H1 (cell line): ENCODE measurements at regions not wholly inside any gene's neighbourhood (a gene's known extent, or its start where the extent isn't known, plus 50 kb on each side); places are given as distances from the start of the nearest gene placed in this dataset.

Source experiments
- EP300 ChIP-seq, 2 experiments: IDR thresholded peaks; 1 replicate in 1 of 2; 2 replicates in 1 of 2; pipeline ENCODE4 v1.6.1; 2011 to 2012; ENCODE audit warnings: low read depth in 2 of 2, low read length in 2 of 2, mild to moderate bottlenecking in 2 of 2, borderline replicate concordance in 1 of 2, inconsistent platforms in 1 of 2, moderate library complexity in 1 of 2
- EZH2 ChIP-seq: fragments of 200-600 bp; sonication (generic); IDR thresholded peaks from 2 replicates; pipeline ENCODE4 v1.7.1; 2012; ENCODE audit warnings: low read depth, mild to moderate bottlenecking, moderate library complexity, low read length, inconsistent platforms; ENCODE audit not compliant: severe bottlenecking
- GABPA ChIP-seq: IDR thresholded peaks from 2 replicates; pipeline ENCODE4 v1.6.1; 2011; ENCODE audit warnings: mild to moderate bottlenecking, low read length, moderate library complexity, borderline replicate concordance; ENCODE audit not compliant: insufficient read depth
- KDM5A ChIP-seq: fragments of 200-600 bp; IDR thresholded peaks from 2 replicates; pipeline ENCODE4 v1.7.1; 2012; ENCODE audit warnings: mild to moderate bottlenecking, low read length, inconsistent platforms, mixed read lengths
- POLR2AphosphoS5 ChIP-seq: IDR thresholded peaks from 2 replicates; pipeline ENCODE4 v1.6.1; 2011; ENCODE audit warnings: low read depth, low read length
- TAF1 ChIP-seq: IDR thresholded peaks from 2 replicates; pipeline ENCODE4 v1.6.1; 2011; ENCODE audit warnings: mild to moderate bottlenecking, low read depth, low read length
- YY1 ChIP-seq: IDR thresholded peaks from 2 replicates; pipeline ENCODE4 v1.6.1; 2011; ENCODE audit warnings: low read depth, mild to moderate bottlenecking, low read length
- TF ChIP-seq, protein P1 (sequence below), 3 experiments: IDR thresholded peaks; 1 replicate in 2 of 3; 2 replicates in 1 of 3; pipeline versions ENCODE4 v1.5.1 to v1.6.1; 2011; ENCODE audit warnings: low read length in 3 of 3, mild to moderate bottlenecking in 3 of 3, inconsistent platforms in 2 of 3, low read depth in 1 of 3, moderate library complexity in 1 of 3; ENCODE audit not compliant: insufficient read depth in 1 of 3; ENCODE audit errors: control extremely low read depth in 1 of 3

DNA sequence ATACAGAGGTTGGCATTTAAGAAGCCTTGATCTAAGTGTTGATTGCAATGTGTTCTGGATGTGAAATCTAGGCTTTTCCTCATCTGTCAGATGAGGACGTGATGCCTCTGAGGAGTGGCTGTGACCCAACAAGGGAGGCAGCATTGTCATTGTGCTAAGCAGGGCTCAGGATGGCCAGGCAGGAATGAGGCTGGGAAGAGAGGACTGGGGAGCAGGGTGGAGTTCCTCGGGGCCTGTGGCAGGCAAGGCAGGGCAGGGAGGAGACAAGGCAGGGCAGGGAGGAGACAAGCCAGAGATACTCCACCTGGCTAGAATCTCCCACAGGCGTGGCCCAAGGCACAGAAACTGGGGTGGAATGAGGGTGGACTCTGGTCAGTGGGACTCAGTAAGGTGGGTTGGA, 116.6 kb downstream of the RPIA start:
- TF ChIP-seq, protein P1, sequence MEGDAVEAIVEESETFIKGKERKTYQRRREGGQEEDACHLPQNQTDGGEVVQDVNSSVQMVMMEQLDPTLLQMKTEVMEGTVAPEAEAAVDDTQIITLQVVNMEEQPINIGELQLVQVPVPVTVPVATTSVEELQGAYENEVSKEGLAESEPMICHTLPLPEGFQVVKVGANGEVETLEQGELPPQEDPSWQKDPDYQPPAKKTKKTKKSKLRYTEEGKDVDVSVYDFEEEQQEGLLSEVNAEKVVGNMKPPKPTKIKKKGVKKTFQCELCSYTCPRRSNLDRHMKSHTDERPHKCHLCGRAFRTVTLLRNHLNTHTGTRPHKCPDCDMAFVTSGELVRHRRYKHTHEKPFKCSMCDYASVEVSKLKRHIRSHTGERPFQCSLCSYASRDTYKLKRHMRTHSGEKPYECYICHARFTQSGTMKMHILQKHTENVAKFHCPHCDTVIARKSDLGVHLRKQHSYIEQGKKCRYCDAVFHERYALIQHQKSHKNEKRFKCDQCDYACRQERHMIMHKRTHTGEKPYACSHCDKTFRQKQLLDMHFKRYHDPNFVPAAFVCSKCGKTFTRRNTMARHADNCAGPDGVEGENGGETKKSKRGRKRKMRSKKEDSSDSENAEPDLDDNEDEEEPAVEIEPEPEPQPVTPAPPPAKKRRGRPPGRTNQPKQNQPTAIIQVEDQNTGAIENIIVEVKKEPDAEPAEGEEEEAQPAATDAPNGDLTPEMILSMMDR (IDR thresholded peaks at IDR 0.05; ENCODE audit: control extremely low read depth in 1 of 3, insufficient read depth in 1 of 3, low read depth in 1 of 3, low read length in 3 of 3), result no peak
- TF ChIP-seq YY1, result no peak
- no peak for TF ChIP-seq TAF1
- no peak for TF ChIP-seq EZH2
- no peak for TF ChIP-seq GABPA
- no peak for TF ChIP-seq EP300 (IDR thresholded peaks at IDR 0.05; ENCODE audit: borderline replicate concordance in 1 of 2, low read depth in 2 of 2, low read length in 2 of 2)
- no peak for TF ChIP-seq KDM5A
- no peak for TF ChIP-seq POLR2AphosphoS5
